SK-N-SH (cell line): ENCODE measurements at regions not wholly inside any gene's neighbourhood (a gene's known extent, or its start where the extent isn't known, plus 50 kb on each side); places are given as distances from the start of the nearest gene placed in this dataset.

Experiments
- CTCF ChIA-PET: fragments of 300-600, 350-600 bp; formaldehyde crosslinking; extraction: SDS; loops from one replicate; lab custom pipeline; 2021; lab: Yijun Ruan, JAX
- POLR2A ChIA-PET: fragments of 350-600 bp; sonication (Branson Sonifier 250); formaldehyde crosslinking; extraction: SDS; loops from one replicate; lab custom pipeline; 2020; ENCODE audit warnings: antibody characterized with exemption, inconsistent platforms; lab: Yijun Ruan, JAX
- DNase-seq: peaks from one replicate; pipeline ENCODE4 v3.0.0; 2012
- H2AFZ ChIP-seq: fragments of 200-600 bp; sonication (generic); 2 replicates; pipeline ENCODE4 v1.8.1; 2016; ENCODE audit warnings: antibody characterized with exemption, mild to moderate bottlenecking, low read depth
- H3F3A ChIP-seq: fragments of 200-600 bp; sonication (generic); replicated peaks from 2 replicates; pipeline ENCODE3; 2016; ENCODE audit warnings: antibody characterized with exemption, mild to moderate bottlenecking; ENCODE audit not compliant: insufficient read depth
- H3K27ac ChIP-seq, 2 experiments: fragments of 200-500 bp in 1 of 2; fragments of 200-600 bp in 1 of 2; sonication (Bioruptor generic) in 1 of 2; sonication (generic), shearing (Covaris generic) in 1 of 2; 2 replicates each; pipeline versions ENCODE4 v1.5.1 to v1.6.1; 2014 to 2016; ENCODE audit warnings: low read depth in 2 of 2, inconsistent platforms in 1 of 2, low read length in 1 of 2, mild to moderate bottlenecking in 1 of 2, mixed read lengths in 1 of 2
- H3K27me3 ChIP-seq: fragments of 200-600 bp; sonication (generic), shearing (Covaris generic); 2 replicates; pipeline ENCODE4 v1.6.1; 2016; ENCODE audit warnings: mixed run types; ENCODE audit not compliant: insufficient read depth
- H3K36me3 ChIP-seq, 2 experiments: fragments of 200-500 bp in 1 of 2; fragments of 200-600 bp in 1 of 2; sonication (Bioruptor generic) in 1 of 2; sonication (generic) in 1 of 2; replicated peaks in 1 of 2; 2 replicates each; pipeline versions ENCODE3 to v1.5.1; 2014 to 2016; ENCODE audit warnings: low read length in 1 of 2, mild to moderate bottlenecking in 1 of 2; ENCODE audit not compliant: insufficient read depth in 2 of 2, control insufficient read depth in 1 of 2
- H3K4me1 ChIP-seq, 2 experiments: fragments of 200-500 bp in 1 of 2; fragments of 200-600 bp in 1 of 2; sonication (Bioruptor generic) in 1 of 2; sonication (generic), shearing (Covaris generic) in 1 of 2; 2 replicates each; pipeline versions ENCODE4 v1.5.1 to v1.6.1; 2014 to 2016; ENCODE audit warnings: low read depth in 1 of 2, low read length in 1 of 2, mixed run types in 1 of 2; ENCODE audit not compliant: insufficient read depth in 2 of 2, control insufficient read depth in 1 of 2
- H3K4me2 ChIP-seq: fragments of 200-600 bp; sonication (generic), shearing (Covaris generic); 2 replicates; pipeline ENCODE4 v1.6.1; 2017; ENCODE audit warnings: mixed run types
- H3K4me3 ChIP-seq, 2 experiments: fragments of 200-500 bp in 1 of 2; fragments of 200-600 bp in 1 of 2; sonication (Bioruptor generic) in 1 of 2; sonication (generic), shearing (Covaris generic) in 1 of 2; 2 replicates each; pipeline versions ENCODE4 v1.5.1 to v1.8.1; 2014 to 2016; ENCODE audit warnings: low read depth in 2 of 2, inconsistent platforms in 1 of 2, low read length in 1 of 2, mild to moderate bottlenecking in 1 of 2, mixed read lengths in 1 of 2, moderate library complexity in 1 of 2
- H3K79me2 ChIP-seq: fragments of 200-600 bp; sonication (generic); 2 replicates; pipeline ENCODE4 v1.8.1; 2017; ENCODE audit warnings: mild to moderate bottlenecking; ENCODE audit not compliant: insufficient read depth
- H3K9ac ChIP-seq: fragments of 200-600 bp; sonication (generic); 2 replicates; pipeline ENCODE4 v1.6.1; 2017; ENCODE audit warnings: mixed run types
- H3K9me2 ChIP-seq: fragments of 200-600 bp; sonication (generic); 2 replicates; pipeline ENCODE4 v1.6.1; 2017; ENCODE audit warnings: mixed run types
- H3K9me3 ChIP-seq: fragments of 200-600 bp; sonication (generic); 2 replicates; pipeline ENCODE4 v1.6.1; 2017; ENCODE audit warnings: mixed run types, mild to moderate bottlenecking, moderate library complexity
- H4K20me1 ChIP-seq: fragments of 200-600 bp; sonication (generic); 2 replicates; pipeline ENCODE4 v1.6.1; 2017; ENCODE audit warnings: mild to moderate bottlenecking, mixed run types; ENCODE audit not compliant: insufficient read depth
- FOSL2 ChIP-seq: IDR thresholded peaks from 2 replicates; pipeline ENCODE4 v1.4.0; 2012; ENCODE audit warnings: low read depth, mild to moderate bottlenecking, moderate library complexity, borderline replicate concordance
- JUND ChIP-seq: IDR thresholded peaks from 2 replicates; pipeline ENCODE4 v1.4.0; 2012
- MXI1 ChIP-seq: IDR thresholded peaks from 2 replicates; pipeline ENCODE4 v1.6.1; 2012; ENCODE audit warnings: mild to moderate bottlenecking, low read depth, low read length, improper control_type of control experiment
- RAD21 ChIP-seq: IDR thresholded peaks from 2 replicates; pipeline ENCODE4 v1.6.1; 2012; ENCODE audit warnings: mild to moderate bottlenecking, low read length
- RCOR1 ChIP-seq: fragments of 150-350 bp; IDR thresholded peaks from 2 replicates; pipeline ENCODE4 v1.6.1; 2017; ENCODE audit warnings: antibody characterized with exemption, low read length
- SMC3 ChIP-seq: IDR thresholded peaks from 2 replicates; pipeline ENCODE4 v1.6.1; 2012; ENCODE audit warnings: low read depth, low read length, improper control_type of control experiment
- TCF12 ChIP-seq: IDR thresholded peaks from 2 replicates; pipeline ENCODE4 v1.4.0; 2012
- WGBS: methylation state at CpG from one replicate; pipeline ENCODE4 v1.1.6; 2017; ENCODE audit warnings: low lambda C conversion rate; 5-methylcytosine and 5-hydroxymethylcytosine counted together
- TF ChIP-seq, protein P1 (sequence below): IDR thresholded peaks from 2 replicates; pipeline ENCODE4 v1.4.0; 2012; ENCODE audit warnings: low read depth, borderline replicate concordance
- TF ChIP-seq, protein P2 (sequence below): fragments of 200-600 bp; sonication (generic); IDR thresholded peaks from 2 replicates; pipeline ENCODE4 v1.6.1; 2017; ENCODE audit warnings: antibody characterized with exemption, mild to moderate bottlenecking, moderate library complexity
- TF ChIP-seq, protein P3 (sequence below): fragments of 150-350 bp; IDR thresholded peaks from 2 replicates; pipeline ENCODE4 v1.6.1; 2016; ENCODE audit warnings: mild to moderate bottlenecking, low read depth, low read length

DNA sequence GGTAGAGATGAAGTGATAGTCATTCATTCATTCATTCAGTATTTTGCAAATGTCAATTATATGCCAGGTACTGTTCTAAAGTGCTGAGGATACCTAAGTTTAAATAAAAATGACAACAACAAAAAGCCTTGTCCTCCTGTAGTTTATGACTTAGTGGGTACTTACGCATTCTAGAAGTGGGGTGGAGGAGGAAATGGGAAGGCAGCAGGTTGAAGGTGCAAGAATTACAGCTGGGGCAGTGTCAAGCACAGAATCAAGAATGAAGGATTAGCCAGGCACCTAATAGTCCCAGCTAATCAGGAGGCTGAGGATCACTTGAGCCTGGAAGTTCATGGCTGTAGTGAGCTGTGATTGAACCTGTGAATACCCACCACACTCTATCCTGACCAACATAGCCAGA is 90.7 kb upstream of the STARD13 start:
- Histone ChIP-seq H4K20me1 (no peaks in the 10 kb centered on the region), H3K9me2 (no peaks in the 10 kb centered on the region), H3F3A (no peaks in the 10 kb centered on the region), H3K9me3 (no peaks in the 10 kb centered on the region), H3K36me3 (no peaks in the 10 kb centered on the region), H3K27ac (no peak overlapping the region), H3K4me2 (no peak overlapping the region), H3K9ac (no peak overlapping the region), H3K79me2 (no peaks in the 10 kb centered on the region), H2AFZ (no peak overlapping the region)
- ChIA-PET POLR2A (interaction anchor here (0.7 kb wide), 1 partner anchor 159 kb away, joined by 3 read pairs; no protein-coding TSS in a partner anchor), CTCF (interaction anchor here (1.3 kb wide), 1 partner anchor 9 kb away, joined by 4 read pairs; no protein-coding TSS in a partner anchor)
- no peak for DNase-seq
- TF ChIP-seq RAD21 (no peak), JUND (no peak), SMC3 (no peak), TCF12 (no peak), RCOR1 (no peak), FOSL2 (no peak)
- TF ChIP-seq, protein P1, sequence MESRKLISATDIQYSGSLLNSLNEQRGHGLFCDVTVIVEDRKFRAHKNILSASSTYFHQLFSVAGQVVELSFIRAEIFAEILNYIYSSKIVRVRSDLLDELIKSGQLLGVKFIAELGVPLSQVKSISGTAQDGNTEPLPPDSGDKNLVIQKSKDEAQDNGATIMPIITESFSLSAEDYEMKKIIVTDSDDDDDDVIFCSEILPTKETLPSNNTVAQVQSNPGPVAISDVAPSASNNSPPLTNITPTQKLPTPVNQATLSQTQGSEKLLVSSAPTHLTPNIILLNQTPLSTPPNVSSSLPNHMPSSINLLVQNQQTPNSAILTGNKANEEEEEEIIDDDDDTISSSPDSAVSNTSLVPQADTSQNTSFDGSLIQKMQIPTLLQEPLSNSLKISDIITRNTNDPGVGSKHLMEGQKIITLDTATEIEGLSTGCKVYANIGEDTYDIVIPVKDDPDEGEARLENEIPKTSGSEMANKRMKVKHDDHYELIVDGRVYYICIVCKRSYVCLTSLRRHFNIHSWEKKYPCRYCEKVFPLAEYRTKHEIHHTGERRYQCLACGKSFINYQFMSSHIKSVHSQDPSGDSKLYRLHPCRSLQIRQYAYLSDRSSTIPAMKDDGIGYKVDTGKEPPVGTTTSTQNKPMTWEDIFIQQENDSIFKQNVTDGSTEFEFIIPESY: no peak
- TF ChIP-seq, all 33 proteins: peak for 0
- Histone ChIP-seq H3K4me1 (peaks cover 0 to 6% of the 10 kb centered on the region in 2 experiments; a peak in 2 of 4 replicates), H3K27me3 (no peaks in the 10 kb centered on the region), H3K4me3 (no peak overlapping the region)
- 94% methylated on average over 1 of the region's 1 CpG for WGBS

DNA sequence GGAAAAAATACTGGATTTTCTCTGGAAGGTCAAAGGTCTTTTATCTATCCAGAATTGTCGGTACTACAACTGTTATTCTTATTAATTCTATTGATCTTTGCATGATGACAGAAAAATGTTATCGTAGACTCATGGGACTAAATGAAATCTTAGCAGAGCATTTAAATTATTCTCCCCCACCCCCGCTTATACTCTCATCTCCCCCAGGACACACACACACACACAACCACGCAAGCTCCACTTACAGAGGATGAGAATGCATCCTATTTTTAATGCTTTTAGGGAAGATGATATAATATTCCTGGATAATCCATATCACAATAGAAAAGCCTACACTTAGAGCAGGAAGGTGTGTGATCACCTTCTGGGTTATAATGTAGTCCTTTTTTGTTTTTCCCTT is 91.9 kb upstream of the STARD13 start:
- Histone ChIP-seq H3K27me3 (no peaks in the 10 kb centered on the region), H3K36me3 (no peaks in the 10 kb centered on the region), H3K9me3 (no peaks in the 10 kb centered on the region), H3K9ac (no peak overlapping the region), H3K27ac (no peak overlapping the region), H3K4me3 (no peak overlapping the region), H4K20me1 (no peaks in the 10 kb centered on the region), H3F3A (no peaks in the 10 kb centered on the region), H3K79me2 (no peaks in the 10 kb centered on the region), H3K4me2 (no peak overlapping the region), H3K4me1 (peaks cover 0 to 6% of the 10 kb centered on the region in 2 experiments; a peak in 2 of 4 replicates), H3K9me2 (no peaks in the 10 kb centered on the region), H2AFZ (no peak overlapping the region)
- POLR2A ChIA-PET: no interaction called here
- DNase-seq: no peak
- WGBS: 89% methylated on average over 4 of the region's 4 CpGs
- TF ChIP-seq, protein P2, sequence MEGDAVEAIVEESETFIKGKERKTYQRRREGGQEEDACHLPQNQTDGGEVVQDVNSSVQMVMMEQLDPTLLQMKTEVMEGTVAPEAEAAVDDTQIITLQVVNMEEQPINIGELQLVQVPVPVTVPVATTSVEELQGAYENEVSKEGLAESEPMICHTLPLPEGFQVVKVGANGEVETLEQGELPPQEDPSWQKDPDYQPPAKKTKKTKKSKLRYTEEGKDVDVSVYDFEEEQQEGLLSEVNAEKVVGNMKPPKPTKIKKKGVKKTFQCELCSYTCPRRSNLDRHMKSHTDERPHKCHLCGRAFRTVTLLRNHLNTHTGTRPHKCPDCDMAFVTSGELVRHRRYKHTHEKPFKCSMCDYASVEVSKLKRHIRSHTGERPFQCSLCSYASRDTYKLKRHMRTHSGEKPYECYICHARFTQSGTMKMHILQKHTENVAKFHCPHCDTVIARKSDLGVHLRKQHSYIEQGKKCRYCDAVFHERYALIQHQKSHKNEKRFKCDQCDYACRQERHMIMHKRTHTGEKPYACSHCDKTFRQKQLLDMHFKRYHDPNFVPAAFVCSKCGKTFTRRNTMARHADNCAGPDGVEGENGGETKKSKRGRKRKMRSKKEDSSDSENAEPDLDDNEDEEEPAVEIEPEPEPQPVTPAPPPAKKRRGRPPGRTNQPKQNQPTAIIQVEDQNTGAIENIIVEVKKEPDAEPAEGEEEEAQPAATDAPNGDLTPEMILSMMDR: no peak
- TF ChIP-seq SMC3: no peak
- TF ChIP-seq MXI1: no peak
- TF ChIP-seq, protein P3, sequence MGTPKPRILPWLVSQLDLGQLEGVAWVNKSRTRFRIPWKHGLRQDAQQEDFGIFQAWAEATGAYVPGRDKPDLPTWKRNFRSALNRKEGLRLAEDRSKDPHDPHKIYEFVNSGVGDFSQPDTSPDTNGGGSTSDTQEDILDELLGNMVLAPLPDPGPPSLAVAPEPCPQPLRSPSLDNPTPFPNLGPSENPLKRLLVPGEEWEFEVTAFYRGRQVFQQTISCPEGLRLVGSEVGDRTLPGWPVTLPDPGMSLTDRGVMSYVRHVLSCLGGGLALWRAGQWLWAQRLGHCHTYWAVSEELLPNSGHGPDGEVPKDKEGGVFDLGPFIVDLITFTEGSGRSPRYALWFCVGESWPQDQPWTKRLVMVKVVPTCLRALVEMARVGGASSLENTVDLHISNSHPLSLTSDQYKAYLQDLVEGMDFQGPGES: no peak
- CTCF ChIA-PET: no interaction called here
